ENCODE measurements at regions not wholly inside any gene's neighbourhood (a gene's known extent, or its start where the extent isn't known, plus 50 kb on each side); places are given as distances from the start of the nearest gene placed in this dataset.

DNA sequence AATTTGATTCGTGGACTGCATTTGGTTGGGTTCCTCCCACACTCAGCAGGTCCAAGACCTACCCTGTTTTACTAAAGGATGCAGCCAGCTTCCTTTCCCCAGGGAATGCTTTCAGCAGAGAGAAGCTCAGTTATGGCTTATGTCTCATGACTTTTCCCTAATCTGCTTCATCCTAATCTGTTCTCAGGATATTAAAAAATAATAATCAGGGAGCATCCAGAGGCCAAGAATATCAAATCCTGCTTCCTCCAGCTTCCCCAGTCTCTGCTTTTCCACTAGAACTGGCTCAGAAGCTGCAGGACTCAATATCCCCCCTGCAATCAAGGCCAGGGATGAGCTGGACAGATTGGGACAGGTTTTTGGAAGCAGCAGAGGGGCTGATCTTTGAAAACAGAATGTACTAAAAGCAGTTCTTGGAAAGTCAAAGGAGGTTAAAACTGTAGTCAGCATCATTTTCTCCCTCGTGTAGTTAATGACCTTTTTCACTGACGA is 326.9 kb upstream of the TNP1 start:
- TF ChIP-seq CTCF (conservative IDR thresholded peaks at IDR 0.05; ENCODE audit: low read depth in 2 of 2) (no peak), POLR2AphosphoS5 (IDR thresholded peaks at IDR 0.05; ENCODE audit: low read depth) (no peak), EZH2phosphoT487 (IDR thresholded peaks at IDR 0.05; ENCODE audit: unreplicated experiment) (no peak)
